GM11168 (cell line): ENCODE measurements at regions not wholly inside any gene's neighbourhood (a gene's known extent, or its start where the extent isn't known, plus 50 kb on each side); places are given as distances from the start of the nearest gene placed in this dataset.

Source experiments
- in situ Hi-C: fragments of 300-500 bp; cut with MboI; formaldehyde crosslinking; loops from one replicate; pipeline ENCODE4 v1.12.0; 2022; ENCODE audit warnings: low sequenced_read_pairs; ENCODE audit not compliant: unreplicated experiment

DNA sequence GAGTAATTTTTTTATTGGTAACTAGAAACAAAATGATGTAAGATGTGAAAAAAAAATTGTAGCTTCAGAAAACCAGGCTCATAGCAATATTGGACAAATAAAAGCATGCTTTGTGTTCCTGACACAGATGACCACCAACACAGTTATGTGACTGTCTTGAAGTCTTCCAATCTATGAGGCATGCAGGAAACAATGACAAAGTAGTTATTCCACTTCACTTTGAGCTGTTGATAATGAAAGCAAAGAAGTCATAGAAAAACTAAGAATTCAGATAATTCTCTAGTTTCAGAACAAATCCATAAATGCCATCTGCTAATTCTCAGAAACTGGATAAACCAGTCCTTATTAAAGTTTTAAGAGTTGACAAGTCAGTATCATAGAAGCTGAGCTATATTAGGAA, 378.4 kb upstream of the SEMA3D start:
- in situ Hi-C loops, result loop anchor here (25.0 kb wide), 1 partner anchor 528 kb away; no protein-coding TSS in a partner anchor

DNA sequence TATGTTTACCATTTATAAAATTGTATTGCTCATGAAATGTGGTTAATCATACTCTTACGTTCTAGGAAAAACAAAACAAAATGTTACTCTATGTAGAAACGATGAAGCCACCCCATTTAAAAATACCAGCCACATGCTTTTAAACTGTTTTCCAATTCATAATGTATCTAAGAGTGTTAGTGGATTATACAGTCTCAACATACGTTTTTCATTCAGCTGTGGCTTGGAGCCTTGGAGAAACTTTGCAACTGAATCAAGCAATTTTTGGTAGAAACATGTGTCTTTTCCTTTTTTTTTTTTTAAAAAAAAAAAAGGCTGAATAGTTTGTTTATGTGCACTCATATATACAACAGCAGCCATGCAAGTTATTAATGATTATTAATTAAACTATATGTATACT, 378.0 kb upstream of the SEMA3D start:
- in situ Hi-C loops, result loop anchor here (25.0 kb wide), 1 partner anchor 528 kb away; no protein-coding TSS in a partner anchor

DNA sequence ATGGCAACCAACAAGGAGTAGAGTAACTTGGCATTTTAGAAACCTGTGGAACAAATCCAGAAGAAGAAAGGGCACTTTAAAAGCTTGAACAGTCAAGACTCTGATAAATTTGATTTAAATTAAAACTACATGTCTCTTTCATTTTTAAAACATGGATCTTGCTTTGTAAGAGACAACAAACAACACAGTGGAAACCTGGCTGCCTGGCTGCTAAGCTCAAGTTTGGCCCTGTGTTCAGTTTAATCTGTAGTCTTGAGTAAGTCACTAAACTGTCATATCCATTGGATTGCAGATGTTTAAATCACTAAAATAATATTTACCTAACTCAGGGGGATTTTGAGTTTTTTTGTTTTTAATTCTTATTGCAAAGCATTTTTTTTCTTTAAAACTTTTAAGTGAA, 374.9 kb upstream of the SEMA3D start:
- in situ Hi-C loops, result loop anchor here (25.0 kb wide), 1 partner anchor 524 kb away; no protein-coding TSS in a partner anchor

DNA sequence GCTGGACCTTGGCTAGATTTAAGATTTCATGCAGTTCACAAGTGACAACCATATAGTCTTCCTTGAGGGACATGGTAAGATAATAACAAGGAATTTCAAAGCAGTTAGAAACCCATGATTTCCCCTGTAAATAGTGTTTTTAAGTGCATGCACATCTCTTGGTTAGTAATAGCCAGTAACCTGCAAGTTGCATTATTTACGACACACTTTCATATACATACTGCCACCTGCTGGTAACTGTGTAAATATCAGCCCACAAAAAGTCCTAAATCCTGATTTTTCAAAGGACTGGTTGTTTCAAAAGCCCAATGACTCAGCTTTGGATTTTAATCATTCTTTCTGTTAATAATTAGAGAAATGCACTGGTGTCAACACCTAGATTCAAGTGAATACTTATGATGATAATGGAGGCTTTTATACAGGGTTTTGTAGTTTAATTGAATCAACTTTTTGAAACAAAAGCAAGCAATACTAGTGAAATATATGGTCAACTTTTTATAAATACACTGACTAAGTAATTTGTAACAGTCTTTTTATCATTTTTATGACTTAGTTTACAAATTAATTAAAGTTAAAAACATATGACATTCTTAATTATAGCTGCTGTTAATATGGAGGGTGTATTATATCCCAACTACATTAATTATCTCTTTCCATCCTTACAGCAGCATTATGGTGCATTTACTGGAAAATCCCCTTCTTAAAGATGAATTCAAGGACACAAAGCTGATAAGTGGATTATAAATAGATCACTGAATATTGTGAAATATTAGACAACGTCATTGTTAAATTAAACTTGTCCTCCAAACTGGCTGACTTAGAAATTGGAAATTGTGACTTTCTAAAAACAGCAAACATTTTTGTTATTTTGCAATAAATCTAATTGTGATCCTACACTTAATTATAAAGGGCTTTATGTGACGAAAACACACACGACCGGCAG, 367.7 kb upstream of the SEMA3D start:
- in situ Hi-C loops, result loop anchor here (25.0 kb wide), 1 partner anchor 517 kb away; no protein-coding TSS in a partner anchor

DNA sequence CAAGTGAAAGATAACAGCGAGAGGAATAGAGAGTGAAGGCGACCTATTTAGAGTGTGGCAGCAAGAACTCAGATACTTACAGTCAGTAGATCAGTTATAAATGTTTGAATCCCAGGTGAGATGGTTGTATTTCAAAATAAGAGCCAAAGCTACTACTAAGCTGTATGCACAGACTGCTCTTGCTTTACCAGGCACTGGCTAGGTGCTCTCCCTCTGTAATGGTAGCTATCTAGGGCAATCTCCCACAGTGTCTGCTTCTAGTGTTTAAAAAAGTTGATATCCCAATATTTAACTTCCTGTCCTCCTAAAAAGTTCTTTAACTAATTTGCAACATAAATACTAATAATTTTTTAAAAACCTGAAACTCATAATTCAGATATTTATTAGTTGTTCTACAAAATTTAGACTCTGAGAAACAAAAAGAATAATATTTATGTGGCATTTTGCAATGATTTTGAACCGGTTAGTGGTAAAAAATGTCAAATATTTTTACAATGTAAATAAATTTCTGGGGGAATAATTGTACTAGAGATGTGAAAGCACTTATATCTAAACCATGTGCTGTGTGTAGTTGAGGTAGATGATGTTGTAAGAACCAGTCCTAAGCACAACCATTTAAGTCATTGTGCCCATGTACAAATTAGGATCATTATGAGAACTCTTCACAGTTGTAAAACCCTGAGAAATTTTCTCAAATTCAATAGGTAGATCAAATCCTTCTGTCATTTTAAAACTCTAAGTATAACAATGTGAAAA, 349.3 kb upstream of the SEMA3D start:
- in situ Hi-C loops, result no loop called here

DNA sequence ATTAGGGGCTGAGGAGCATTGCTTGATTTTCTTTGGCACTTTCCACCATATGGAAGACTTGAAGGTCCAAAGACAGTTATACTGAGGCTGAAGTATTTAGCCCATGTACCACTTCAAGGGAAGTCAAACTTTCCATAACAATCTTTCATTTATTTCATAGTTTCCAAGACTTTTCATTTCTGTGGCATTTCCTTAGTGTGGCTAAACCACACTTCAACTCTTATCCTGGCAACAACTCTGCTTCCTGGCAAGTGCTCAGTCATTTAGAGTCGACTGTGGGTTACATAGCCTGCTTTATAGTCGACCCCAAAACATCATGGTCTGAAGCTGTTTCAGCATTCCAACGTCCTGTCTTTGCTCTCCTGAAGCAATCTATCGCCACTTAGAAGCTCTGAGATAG, 343.0 kb upstream of the SEMA3D start:
- in situ Hi-C loops, result no loop called here

- in situ Hi-C loops, result no loop called here
These were observed 342.3 kb upstream of the SEMA3D start for GRCh38 chr7:85529201-85529600.

- in situ Hi-C loops, result no loop called here
These were observed 341.7 kb upstream of the SEMA3D start for GRCh38 chr7:85528581-85528980.

GRCh38 chr7:85525676-85526075, 338.8 kb upstream of the SEMA3D start:
- in situ Hi-C loops, result no loop called here

DNA sequence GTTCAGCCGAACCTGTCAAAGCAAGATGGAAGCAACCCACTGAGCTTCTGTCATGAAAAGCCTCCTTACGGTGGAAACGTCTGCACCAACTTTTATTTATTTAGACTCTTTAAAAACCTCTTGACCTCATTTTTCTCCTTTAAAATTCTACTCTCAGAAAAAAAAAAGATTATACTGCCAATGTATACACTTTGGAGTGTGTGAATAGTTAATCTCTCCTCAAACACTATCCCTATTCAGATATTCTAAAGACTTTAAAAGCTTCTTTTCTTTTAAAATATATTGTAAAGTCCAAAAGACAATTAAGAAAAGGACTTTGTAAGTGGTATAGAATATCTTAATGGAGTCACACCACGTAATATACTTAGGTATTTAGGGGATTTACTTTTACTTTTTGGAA, 335.2 kb upstream of the SEMA3D start:
- in situ Hi-C loops, result no loop called here

- in situ Hi-C loops, result no loop called here
These were observed 334.3 kb upstream of the SEMA3D start for GRCh38 chr7:85521108-85521694.

DNA sequence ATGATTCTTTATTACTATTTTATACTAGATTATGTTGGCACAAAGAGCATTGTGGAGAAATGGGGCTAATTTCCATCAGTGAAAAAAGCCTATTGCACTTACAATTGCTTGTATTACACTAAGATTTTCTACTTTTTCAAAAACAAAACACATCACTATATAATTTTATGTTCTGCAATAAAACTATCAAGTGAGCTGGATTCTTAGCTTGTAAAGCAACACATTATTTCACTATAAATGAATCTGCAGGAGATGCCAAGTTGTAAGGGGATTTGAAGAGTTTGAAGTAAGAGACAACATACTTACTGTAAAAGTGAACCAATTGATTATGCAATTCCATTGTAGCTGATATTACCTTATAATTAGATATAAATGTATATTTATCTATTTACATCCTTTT, 333.3 kb upstream of the SEMA3D start:
- in situ Hi-C loops, result no loop called here

DNA sequence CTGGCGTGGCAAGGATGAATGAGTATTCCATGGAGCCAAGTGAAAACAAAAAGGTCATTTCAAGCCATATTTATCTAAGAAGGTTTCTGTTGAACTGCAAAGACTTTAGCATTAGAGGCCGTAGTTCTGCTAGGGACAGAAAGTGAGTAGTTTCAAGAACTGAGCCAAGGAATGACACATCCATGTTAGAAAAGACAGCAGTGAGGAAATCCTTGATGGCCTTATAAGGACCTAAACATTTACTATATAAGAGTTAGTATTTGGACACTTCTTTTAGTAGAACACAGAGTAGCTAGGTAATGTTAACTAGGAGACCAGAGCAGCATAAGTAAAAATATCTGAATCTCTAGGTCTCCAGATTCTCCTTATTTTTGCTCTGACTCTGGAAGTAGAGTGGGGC, 329.8 kb upstream of the SEMA3D start:
- in situ Hi-C loops, result no loop called here

DNA sequence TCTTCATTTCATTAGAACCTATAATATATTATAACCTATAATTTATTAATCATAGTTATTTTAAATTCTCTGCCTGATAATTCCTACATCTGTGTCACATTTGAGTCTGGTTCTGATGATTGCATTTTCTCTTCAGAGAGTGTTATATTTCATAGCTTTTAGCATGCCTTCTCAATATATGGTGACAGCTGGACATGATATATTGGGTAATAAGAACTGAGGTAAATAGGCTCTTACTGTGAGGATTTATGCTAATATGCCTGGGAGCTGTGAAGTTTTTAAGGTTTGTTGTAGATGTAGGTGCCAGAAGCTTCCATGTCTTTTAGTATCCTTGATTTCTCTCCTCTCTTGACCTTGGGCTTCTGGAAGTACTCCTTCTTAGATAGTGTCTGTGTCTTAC, 325.9 kb upstream of the SEMA3D start:
- in situ Hi-C loops, result no loop called here

DNA sequence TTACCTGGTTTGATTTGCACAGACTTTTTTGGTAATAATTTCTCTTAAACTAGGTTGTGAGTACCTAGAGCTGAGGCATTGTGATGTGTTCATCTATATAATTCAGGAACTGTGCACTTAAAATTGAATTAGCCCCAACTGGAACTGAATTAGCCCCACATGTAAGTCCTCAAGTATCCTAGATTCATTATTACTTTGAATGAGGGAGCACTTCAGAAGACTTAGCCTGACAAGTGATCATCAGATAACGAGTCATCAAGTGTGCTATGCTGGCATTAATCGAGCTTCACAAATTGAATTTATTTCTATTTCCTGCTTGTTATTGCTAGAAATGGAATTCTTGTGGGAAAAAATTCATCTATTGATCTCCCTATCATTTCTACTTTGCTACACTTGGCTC, 323.4 kb upstream of the SEMA3D start:
- in situ Hi-C loops, result no loop called here

- in situ Hi-C loops, result no loop called here
These were observed 322.6 kb upstream of the SEMA3D start for GRCh38 chr7:85509476-85509875.

GRCh38 chr7:85508642-85509410, 322.0 kb upstream of the SEMA3D start:
- in situ Hi-C loops, result no loop called here

GRCh38 chr7:85498031-85498430, 311.2 kb upstream of the SEMA3D start:
- in situ Hi-C loops, result no loop called here

- in situ Hi-C loops, result no loop called here
These were observed 302.6 kb upstream of the SEMA3D start for GRCh38 chr7:85489498-85489897.

GRCh38 chr7:85488406-85488805, 301.6 kb upstream of the SEMA3D start:
- in situ Hi-C loops, result no loop called here
